Nephron (organoid): ENCODE measurements at regions not wholly inside any gene's neighbourhood (a gene's known extent, or its start where the extent isn't known, plus 50 kb on each side); places are given as distances from the start of the nearest gene placed in this dataset.

Experiments used
- H3K27ac Mint-ChIP-seq, 3 experiments: 2 replicates each; pipeline ENCODE4 v1.8.0; 2020; ENCODE audit warnings: mixed read lengths in 3 of 3, mild to moderate bottlenecking in 2 of 3, moderate library complexity in 1 of 3
- H3K27me3 Mint-ChIP-seq: 2 replicates; pipeline ENCODE4 v1.8.0; 2021; ENCODE audit warnings: low read depth, mild to moderate bottlenecking, moderate library complexity, mixed read lengths
- H3K36me3 Mint-ChIP-seq: 2 replicates; pipeline ENCODE4 v1.8.0; 2020; ENCODE audit warnings: low read depth, mixed read lengths
- H3K4me1 Mint-ChIP-seq: 2 replicates; pipeline ENCODE4 v1.8.0; 2020; ENCODE audit warnings: mixed read lengths
- H3K4me3 Mint-ChIP-seq, 3 experiments: 2 replicates each; pipeline ENCODE4 v1.8.0; 2020; ENCODE audit warnings: mild to moderate bottlenecking in 3 of 3, mixed read lengths in 3 of 3, moderate library complexity in 2 of 3
- H3K9me3 Mint-ChIP-seq: 2 replicates; pipeline ENCODE4 v1.8.0; 2020; ENCODE audit warnings: mixed read lengths
- TF ChIP-seq, protein P1 (sequence below), 3 experiments: fragments of 200-600 bp; sonication (generic); IDR thresholded peaks; one replicate each; pipeline ENCODE4 v1.5.0; 2021; ENCODE audit warnings: antibody characterized with exemption in 3 of 3; ENCODE audit not compliant: unreplicated experiment in 3 of 3

DNA sequence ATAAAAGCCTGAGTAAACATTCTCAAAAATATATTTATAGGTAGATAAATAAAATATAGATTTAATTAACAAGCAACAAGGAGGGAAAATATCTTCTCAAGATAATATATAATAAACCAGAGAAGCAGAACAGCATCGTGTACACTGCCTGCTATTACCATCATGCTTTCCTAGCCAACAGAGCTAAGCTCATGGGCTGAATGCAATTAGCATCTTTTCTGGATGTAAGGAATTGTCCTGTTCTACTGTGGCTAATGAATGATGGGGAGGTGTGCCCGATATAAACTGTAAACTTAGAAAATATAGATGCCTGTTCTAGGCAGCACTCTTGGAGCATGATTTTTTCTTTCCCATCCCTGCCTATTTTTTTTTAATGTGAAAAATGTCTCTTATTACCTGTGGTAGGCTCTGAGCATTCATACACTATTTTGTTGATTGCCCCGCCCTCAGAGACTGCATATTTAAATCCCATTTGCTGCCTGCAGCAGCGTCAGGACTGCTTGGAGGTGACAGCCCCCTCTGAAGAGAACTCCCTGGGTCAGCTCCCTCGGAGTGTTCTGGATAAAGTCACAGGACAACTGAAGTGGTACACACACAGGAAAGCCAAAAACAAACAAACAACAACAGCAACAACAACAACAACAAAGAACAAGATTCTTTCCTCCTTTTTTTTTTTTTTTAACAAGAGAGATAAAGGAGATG lies 312.3 kb downstream of the SATB1 start:
- Mint-ChIP-seq H3K27me3 (no peaks in the 10 kb centered on the region), H3K4me3 (no peak overlapping the region), H3K36me3 (no peaks in the 10 kb centered on the region), H3K4me1 (peaks cover 13% of the 10 kb centered on the region), H3K9me3 (peaks cover 3% of the 10 kb centered on the region), H3K27ac (no peak overlapping the region)
- TF ChIP-seq, protein P1, sequence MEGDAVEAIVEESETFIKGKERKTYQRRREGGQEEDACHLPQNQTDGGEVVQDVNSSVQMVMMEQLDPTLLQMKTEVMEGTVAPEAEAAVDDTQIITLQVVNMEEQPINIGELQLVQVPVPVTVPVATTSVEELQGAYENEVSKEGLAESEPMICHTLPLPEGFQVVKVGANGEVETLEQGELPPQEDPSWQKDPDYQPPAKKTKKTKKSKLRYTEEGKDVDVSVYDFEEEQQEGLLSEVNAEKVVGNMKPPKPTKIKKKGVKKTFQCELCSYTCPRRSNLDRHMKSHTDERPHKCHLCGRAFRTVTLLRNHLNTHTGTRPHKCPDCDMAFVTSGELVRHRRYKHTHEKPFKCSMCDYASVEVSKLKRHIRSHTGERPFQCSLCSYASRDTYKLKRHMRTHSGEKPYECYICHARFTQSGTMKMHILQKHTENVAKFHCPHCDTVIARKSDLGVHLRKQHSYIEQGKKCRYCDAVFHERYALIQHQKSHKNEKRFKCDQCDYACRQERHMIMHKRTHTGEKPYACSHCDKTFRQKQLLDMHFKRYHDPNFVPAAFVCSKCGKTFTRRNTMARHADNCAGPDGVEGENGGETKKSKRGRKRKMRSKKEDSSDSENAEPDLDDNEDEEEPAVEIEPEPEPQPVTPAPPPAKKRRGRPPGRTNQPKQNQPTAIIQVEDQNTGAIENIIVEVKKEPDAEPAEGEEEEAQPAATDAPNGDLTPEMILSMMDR (IDR thresholded peaks at IDR 0.05; ENCODE audit: unreplicated experiment in 3 of 3), result no peak

DNA sequence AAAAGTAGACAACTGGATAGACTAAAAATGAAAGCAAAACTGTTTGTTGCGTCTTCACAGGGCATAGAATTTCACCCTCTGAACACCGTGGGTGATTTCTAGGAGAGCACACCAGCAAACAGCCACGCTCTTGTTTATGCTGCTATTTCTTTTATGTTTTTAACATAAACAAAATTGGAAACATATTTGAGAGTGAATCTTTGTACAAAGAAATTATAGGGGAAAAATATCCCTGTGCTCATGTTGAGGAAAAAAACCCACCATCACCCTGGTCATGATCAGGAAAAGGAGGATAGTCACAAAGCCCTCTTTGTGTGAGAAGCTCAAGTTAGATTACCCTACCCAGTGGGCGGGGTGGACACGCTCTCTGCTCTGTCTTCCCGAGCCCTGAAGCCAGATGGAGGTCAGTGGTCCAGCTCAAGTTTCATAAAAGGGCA lies 313.3 kb downstream of the SATB1 start:
- peak overlapping the region in 2 of 3 experiments; percentile 34 to 37 for H3K27ac Mint-ChIP-seq
- peaks cover 13% of the 10 kb centered on the region for H3K4me1 Mint-ChIP-seq
- H3K36me3 Mint-ChIP-seq, result no peaks in the 10 kb centered on the region
- H3K9me3 Mint-ChIP-seq, result peaks cover 3% of the 10 kb centered on the region
- H3K4me3 Mint-ChIP-seq, result peak overlapping the region in 1 of 3 experiments; percentile 50
- H3K27me3 Mint-ChIP-seq, result no peaks in the 10 kb centered on the region
- TF ChIP-seq, protein P1 (IDR thresholded peaks at IDR 0.05; ENCODE audit: unreplicated experiment in 3 of 3), result no peak

DNA sequence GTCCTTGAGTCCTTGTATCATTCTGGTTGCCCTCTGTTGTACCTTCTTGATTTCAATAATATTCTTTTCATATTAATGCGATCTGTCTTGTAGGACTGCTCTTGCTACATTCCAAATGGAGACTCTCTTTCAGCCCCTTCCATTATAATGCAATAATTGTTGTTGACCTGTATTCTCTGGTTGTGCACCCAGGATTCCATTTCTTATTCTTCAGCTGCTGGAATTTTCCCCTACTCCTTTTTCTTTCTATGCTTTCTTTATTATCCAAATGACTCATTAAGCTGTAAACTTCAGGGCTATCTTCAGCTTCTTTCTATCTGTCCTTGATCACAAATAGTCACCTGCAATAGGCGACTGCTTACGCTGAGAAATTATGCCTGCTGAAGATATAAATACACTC lies 321.5 kb downstream of the SATB1 start:
- Mint-ChIP-seq H3K4me1 (no peaks in the 10 kb centered on the region), H3K9me3 (no peaks in the 10 kb centered on the region), H3K27ac (no peak overlapping the region), H3K4me3 (no peak overlapping the region), H3K27me3 (no peaks in the 10 kb centered on the region), H3K36me3 (no peaks in the 10 kb centered on the region)
- TF ChIP-seq, protein P1 (IDR thresholded peaks at IDR 0.05; ENCODE audit: unreplicated experiment in 3 of 3), result no peak

DNA sequence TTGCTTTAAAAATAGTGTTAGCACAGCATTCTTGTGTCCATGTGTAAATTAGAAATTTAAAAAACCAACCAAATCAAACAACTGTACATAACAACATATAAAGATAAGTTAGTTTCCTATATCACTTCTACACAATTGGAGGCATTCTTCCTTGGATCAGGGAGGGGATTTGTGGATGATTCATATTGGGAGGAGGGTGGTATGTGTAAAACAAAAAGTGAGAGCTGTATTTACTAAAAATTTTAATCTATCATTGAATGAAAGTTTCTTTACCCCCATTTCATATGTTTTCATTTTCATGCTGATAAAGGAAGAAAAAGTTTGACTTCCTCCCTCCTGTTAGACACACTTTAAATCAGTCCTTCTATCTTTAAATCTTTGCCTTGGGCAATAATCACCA lies 325.0 kb downstream of the SATB1 start:
- H3K27ac Mint-ChIP-seq, result no peak overlapping the region
- peaks cover 5% of the 10 kb centered on the region for H3K36me3 Mint-ChIP-seq
- no peaks in the 10 kb centered on the region for H3K4me1 Mint-ChIP-seq
- H3K9me3 Mint-ChIP-seq, result peaks cover 10% of the 10 kb centered on the region
- no peak overlapping the region for H3K4me3 Mint-ChIP-seq
- no peaks in the 10 kb centered on the region for H3K27me3 Mint-ChIP-seq
- TF ChIP-seq, protein P1 (IDR thresholded peaks at IDR 0.05; ENCODE audit: unreplicated experiment in 3 of 3), result no peak

DNA sequence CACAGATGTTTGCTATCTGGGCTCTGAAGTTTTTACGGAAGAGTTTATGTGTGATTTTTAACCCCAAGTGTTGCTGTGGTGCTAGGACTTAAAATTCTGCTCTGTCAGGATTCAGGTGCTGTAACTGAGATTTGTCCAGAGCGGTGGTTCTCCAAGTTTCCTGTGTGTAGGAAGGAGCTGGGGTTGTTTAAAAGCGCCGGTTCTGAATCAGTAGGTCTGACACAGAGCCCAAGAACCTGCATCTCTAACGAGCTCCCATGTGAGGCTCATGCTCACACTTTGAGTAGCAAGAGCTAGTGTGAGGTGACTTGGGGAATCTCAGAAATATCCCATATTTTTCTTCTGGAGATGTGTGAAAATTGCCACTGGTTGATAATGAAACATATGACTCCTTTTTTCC lies 325.5 kb downstream of the SATB1 start:
- H3K4me1 Mint-ChIP-seq, result no peaks in the 10 kb centered on the region
- TF ChIP-seq, protein P1 (IDR thresholded peaks at IDR 0.05; ENCODE audit: unreplicated experiment in 3 of 3), result no peak
- peaks cover 5% of the 10 kb centered on the region for H3K36me3 Mint-ChIP-seq
- no peak overlapping the region for H3K27ac Mint-ChIP-seq
- no peak overlapping the region for H3K4me3 Mint-ChIP-seq
- H3K27me3 Mint-ChIP-seq, result no peaks in the 10 kb centered on the region
- peaks cover 10% of the 10 kb centered on the region for H3K9me3 Mint-ChIP-seq

DNA sequence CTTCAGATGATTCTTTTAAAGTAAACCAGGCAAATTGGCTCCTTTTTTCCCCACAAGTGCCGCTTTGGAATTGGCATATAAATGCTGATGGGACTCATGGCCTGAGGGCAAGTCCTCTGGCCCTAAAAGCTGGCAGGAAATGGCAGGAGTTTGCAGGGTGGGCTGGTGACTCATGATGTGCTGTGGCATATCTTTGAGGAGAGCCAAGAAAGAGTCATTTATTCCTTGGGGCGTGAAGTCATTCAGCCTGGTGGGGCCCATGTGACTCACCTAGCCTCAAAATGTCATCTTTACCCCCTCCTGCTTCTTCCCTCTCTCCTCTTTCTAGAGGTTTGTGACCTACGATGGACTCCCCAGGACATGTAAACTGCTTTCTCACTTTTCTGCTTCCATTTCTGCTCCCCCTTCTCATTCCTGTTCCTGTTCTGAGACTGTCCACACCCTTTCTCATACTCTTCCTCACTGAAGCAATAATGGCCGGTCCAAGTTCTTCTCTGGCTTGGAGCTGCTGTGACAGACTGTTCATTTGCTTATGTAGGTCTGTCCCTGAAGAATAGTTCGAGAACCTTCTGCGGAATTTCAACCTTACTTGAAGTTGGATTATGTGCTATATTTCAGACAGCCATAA lies 326.1 kb downstream of the SATB1 start:
- H3K4me3 Mint-ChIP-seq, result no peak overlapping the region
- H3K4me1 Mint-ChIP-seq, result no peaks in the 10 kb centered on the region
- TF ChIP-seq, protein P1 (IDR thresholded peaks at IDR 0.05; ENCODE audit: unreplicated experiment in 3 of 3), result no peak
- H3K27me3 Mint-ChIP-seq, result no peaks in the 10 kb centered on the region
- peaks cover 10% of the 10 kb centered on the region for H3K9me3 Mint-ChIP-seq
- peaks cover 5% of the 10 kb centered on the region for H3K36me3 Mint-ChIP-seq
- no peak overlapping the region for H3K27ac Mint-ChIP-seq
